Neural cell (in vitro differentiated cells): ENCODE measurements at regions not wholly inside any gene's neighbourhood (a gene's known extent, or its start where the extent isn't known, plus 50 kb on each side); places are given as distances from the start of the nearest gene placed in this dataset.

ENCODE experiments used
- H2AFZ ChIP-seq: fragments of 200-600, 300-800 bp; sonication (generic), shearing (Covaris generic); 2 replicates; pipeline ENCODE4 v1.6.0; 2014; ENCODE audit warnings: low read depth, mild to moderate bottlenecking, antibody characterized with exemption, low read length, moderate library complexity
- H3F3A ChIP-seq: fragments of 200-600 bp; shearing (Covaris generic); 2 replicates; pipeline ENCODE4 v1.6.1; 2016; ENCODE audit warnings: mild to moderate bottlenecking, moderate library complexity, mixed read lengths, antibody characterized with exemption, low read length; ENCODE audit not compliant: insufficient read depth, poor library complexity, severe bottlenecking
- H3K27ac ChIP-seq: fragments of 200-600, 300-800 bp; sonication (generic), shearing (Covaris generic); 2 replicates; pipeline ENCODE4 v1.5.1; 2014; ENCODE audit warnings: mild to moderate bottlenecking, low read length, moderate library complexity
- H3K27me3 ChIP-seq: fragments of 300-800, 200-600 bp; sonication (generic), shearing (Covaris generic); 2 replicates; pipeline ENCODE4 v1.6.0; 2014; ENCODE audit warnings: mild to moderate bottlenecking, low read depth, low read length, moderate library complexity; ENCODE audit not compliant: insufficient read depth
- H3K36me3 ChIP-seq: fragments of 300-800, 200-600 bp; sonication (generic), shearing (Covaris generic); 2 replicates; pipeline ENCODE4 v1.5.1; 2014; ENCODE audit warnings: mild to moderate bottlenecking, antibody characterized with exemption, low read length, moderate library complexity; ENCODE audit not compliant: insufficient read depth
- H3K4me2 ChIP-seq: fragments of 300-800, 200-600 bp; sonication (generic), shearing (Covaris generic); 2 replicates; pipeline ENCODE4 v1.6.0; 2014; ENCODE audit warnings: mild to moderate bottlenecking, low read length
- H3K4me3 ChIP-seq: fragments of 300-800, 200-600 bp; sonication (generic), shearing (Covaris generic); 2 replicates; pipeline ENCODE4 v1.5.1; 2014; ENCODE audit warnings: mild to moderate bottlenecking, low read length, moderate library complexity
- H3K79me2 ChIP-seq: fragments of 200-600 bp; shearing (Covaris generic); replicated peaks from 2 replicates; pipeline ENCODE4 v1.6.0; 2014; ENCODE audit warnings: mild to moderate bottlenecking, low read length, moderate library complexity; ENCODE audit not compliant: insufficient read depth
- H3K9ac ChIP-seq: fragments of 300-800, 200-600 bp; sonication (generic), shearing (Covaris generic); 2 replicates; pipeline ENCODE4 v1.6.1; 2016; ENCODE audit warnings: mild to moderate bottlenecking, low read length, mixed read lengths
- H3K9me2 ChIP-seq: fragments of 200-600 bp; shearing (Covaris generic); 2 replicates; pipeline ENCODE4 v1.6.1; 2016; ENCODE audit warnings: mild to moderate bottlenecking, low read length, mixed read lengths; ENCODE audit not compliant: insufficient read depth
- H3K9me3 ChIP-seq: fragments of 200-600, 300-800 bp; sonication (generic), shearing (Covaris generic); 2 replicates; pipeline ENCODE4 v1.6.1; 2016; ENCODE audit warnings: mild to moderate bottlenecking, mixed run types, low read length, moderate library complexity, mixed read lengths
- H4K20me1 ChIP-seq: fragments of 200-600 bp; shearing (Covaris generic); 2 replicates; pipeline ENCODE4 v1.6.1; 2016; ENCODE audit warnings: mild to moderate bottlenecking, mixed run types; ENCODE audit not compliant: insufficient read depth
- EP300 ChIP-seq: fragments of 450-650 bp; conservative IDR thresholded peaks from 2 replicates; pipeline ENCODE4 v1.6.1; 2014; ENCODE audit warnings: antibody characterized with exemption, mild to moderate bottlenecking, moderate library complexity; ENCODE audit not compliant: poor library complexity, severe bottlenecking
- EZH2 ChIP-seq: fragments of 200-600, 300-800 bp; shearing (Covaris generic), sonication (generic); IDR thresholded peaks from 2 replicates; pipeline ENCODE4 v1.6.1; 2014; ENCODE audit warnings: antibody characterized with exemption, low read length, borderline replicate concordance, mild to moderate bottlenecking; ENCODE audit not compliant: insufficient read depth, poor library complexity, severe bottlenecking
- MXI1 ChIP-seq: fragments of 450-650 bp; conservative IDR thresholded peaks from 2 replicates; pipeline ENCODE4 v1.6.1; 2014; ENCODE audit warnings: antibody characterized with exemption, mild to moderate bottlenecking; ENCODE audit not compliant: poor library complexity, severe bottlenecking
- POLR2AphosphoS5 ChIP-seq: IDR thresholded peaks from 2 replicates; pipeline ENCODE4 v1.6.1; 2012
- RAD21 ChIP-seq: fragments of 450-650 bp; conservative IDR thresholded peaks from 2 replicates; pipeline ENCODE4 v1.6.1; 2014; ENCODE audit warnings: antibody characterized with exemption, mild to moderate bottlenecking, moderate library complexity
- REST ChIP-seq: IDR thresholded peaks from 2 replicates; pipeline ENCODE4 v1.6.1; 2012; ENCODE audit warnings: borderline replicate concordance
- SMC3 ChIP-seq: fragments of 450-650 bp; conservative IDR thresholded peaks from 2 replicates; pipeline ENCODE4 v1.6.1; 2014; ENCODE audit warnings: antibody characterized with exemption, mild to moderate bottlenecking, moderate library complexity; ENCODE audit not compliant: poor library complexity
- TAF1 ChIP-seq: IDR thresholded peaks from 2 replicates; pipeline ENCODE4 v1.6.1; 2012; ENCODE audit warnings: low read depth
- TF ChIP-seq, protein P1 (sequence below): fragments of 450-650 bp; IDR thresholded peaks from 2 replicates; pipeline ENCODE4 v1.5.1; 2014; ENCODE audit warnings: antibody characterized with exemption, mild to moderate bottlenecking, moderate library complexity; ENCODE audit not compliant: poor library complexity, severe bottlenecking

DNA sequence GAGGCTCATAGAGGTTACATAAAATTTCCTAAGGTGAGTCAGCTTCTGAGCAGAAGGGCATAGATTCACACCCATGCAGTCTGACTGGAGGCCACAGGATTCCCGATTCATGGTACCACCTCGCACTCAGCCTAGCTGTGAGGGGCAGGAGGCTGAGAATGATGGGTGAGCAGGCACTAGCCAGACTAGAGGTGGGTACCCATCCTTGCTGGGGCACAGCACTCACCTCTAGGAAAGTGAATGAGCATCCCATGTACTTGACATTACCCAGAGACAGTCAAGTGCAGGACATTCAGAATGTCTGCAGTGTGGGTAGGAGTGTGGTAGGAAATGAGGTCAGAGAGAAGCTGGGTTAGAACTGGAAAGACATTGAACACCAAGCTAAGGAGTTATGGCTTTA lies 255.5 kb downstream of the CDK5RAP2 start:
- Histone ChIP-seq H3K9ac (no peak overlapping the region), H3K27ac (no peak overlapping the region), H4K20me1 (no peaks in the 10 kb centered on the region), H3K36me3 (no peaks in the 10 kb centered on the region), H3K4me2 (no peak overlapping the region), H3F3A (no peaks in the 10 kb centered on the region), H3K79me2 (no peaks in the 10 kb centered on the region), H3K9me3 (no peaks in the 10 kb centered on the region), H3K27me3 (no peaks in the 10 kb centered on the region), H3K9me2 (no peaks in the 10 kb centered on the region), H2AFZ (no peak overlapping the region), H3K4me3 (no peak overlapping the region)
- no peak for TF ChIP-seq MXI1

- H2AFZ ChIP-seq: no peak overlapping the region
- no peak overlapping the region for H3K9ac ChIP-seq
- H3K36me3 ChIP-seq: no peaks in the 10 kb centered on the region
- H3K9me2 ChIP-seq: no peaks in the 10 kb centered on the region
- H3K27ac ChIP-seq: no peak overlapping the region
- H3K9me3 ChIP-seq: no peaks in the 10 kb centered on the region
- H3K4me3 ChIP-seq: no peak overlapping the region
- no peaks in the 10 kb centered on the region for H3F3A ChIP-seq
- no peak overlapping the region for H3K4me2 ChIP-seq
- H3K27me3 ChIP-seq: no peaks in the 10 kb centered on the region
- no peaks in the 10 kb centered on the region for H3K79me2 ChIP-seq
- no peaks in the 10 kb centered on the region for H4K20me1 ChIP-seq
- TF ChIP-seq MXI1 (no peak), SMC3 (no peak), TAF1 (no peak), EP300 (no peak), RAD21 (no peak), REST (no peak), EZH2 (no peak), POLR2AphosphoS5 (no peak)
- TF ChIP-seq, protein P1, sequence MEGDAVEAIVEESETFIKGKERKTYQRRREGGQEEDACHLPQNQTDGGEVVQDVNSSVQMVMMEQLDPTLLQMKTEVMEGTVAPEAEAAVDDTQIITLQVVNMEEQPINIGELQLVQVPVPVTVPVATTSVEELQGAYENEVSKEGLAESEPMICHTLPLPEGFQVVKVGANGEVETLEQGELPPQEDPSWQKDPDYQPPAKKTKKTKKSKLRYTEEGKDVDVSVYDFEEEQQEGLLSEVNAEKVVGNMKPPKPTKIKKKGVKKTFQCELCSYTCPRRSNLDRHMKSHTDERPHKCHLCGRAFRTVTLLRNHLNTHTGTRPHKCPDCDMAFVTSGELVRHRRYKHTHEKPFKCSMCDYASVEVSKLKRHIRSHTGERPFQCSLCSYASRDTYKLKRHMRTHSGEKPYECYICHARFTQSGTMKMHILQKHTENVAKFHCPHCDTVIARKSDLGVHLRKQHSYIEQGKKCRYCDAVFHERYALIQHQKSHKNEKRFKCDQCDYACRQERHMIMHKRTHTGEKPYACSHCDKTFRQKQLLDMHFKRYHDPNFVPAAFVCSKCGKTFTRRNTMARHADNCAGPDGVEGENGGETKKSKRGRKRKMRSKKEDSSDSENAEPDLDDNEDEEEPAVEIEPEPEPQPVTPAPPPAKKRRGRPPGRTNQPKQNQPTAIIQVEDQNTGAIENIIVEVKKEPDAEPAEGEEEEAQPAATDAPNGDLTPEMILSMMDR: no peak
These were observed 256.8 kb downstream of the CDK5RAP2 start for GRCh38 chr9:120323125-120323524.

DNA sequence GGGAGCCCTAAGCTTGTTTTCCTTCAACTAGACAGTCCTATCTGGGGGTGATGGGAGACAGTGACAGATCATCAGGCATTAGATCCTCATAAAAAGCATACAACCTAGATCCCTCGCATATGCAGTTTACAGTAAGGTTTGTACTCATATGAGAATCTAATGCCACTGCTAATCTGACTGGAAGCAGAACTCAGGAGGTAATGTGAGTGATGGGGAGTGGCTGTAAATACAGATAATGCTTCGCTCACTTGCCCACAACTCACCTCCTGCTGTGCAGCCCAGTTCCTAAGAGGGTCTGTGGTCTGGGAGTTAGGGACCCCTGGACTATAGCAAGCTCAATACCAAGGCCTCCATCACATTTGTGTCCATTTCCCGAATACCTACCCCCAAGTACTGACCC lies 260.5 kb downstream of the CDK5RAP2 start:
- Histone ChIP-seq H3K4me3 (no peak overlapping the region), H3K4me2 (no peak overlapping the region), H3K36me3 (no peaks in the 10 kb centered on the region), H3K27me3 (no peaks in the 10 kb centered on the region), H3K9me2 (no peaks in the 10 kb centered on the region), H3K9ac (no peak overlapping the region), H3K79me2 (no peaks in the 10 kb centered on the region), H3K9me3 (no peaks in the 10 kb centered on the region), H3F3A (no peaks in the 10 kb centered on the region), H4K20me1 (no peaks in the 10 kb centered on the region), H3K27ac (no peak overlapping the region), H2AFZ (no peak overlapping the region)
- TF ChIP-seq REST (no peak), POLR2AphosphoS5 (no peak), MXI1 (no peak), TAF1 (no peak), EZH2 (no peak), SMC3 (no peak), EP300 (no peak), RAD21 (no peak)
- TF ChIP-seq, protein P1: no peak
